AG10803 (cell line): ENCODE measurements at regions not wholly inside any gene's neighbourhood (a gene's known extent, or its start where the extent isn't known, plus 50 kb on each side); places are given as distances from the start of the nearest gene placed in this dataset.
"Not testable (repeated sequence)": the region's sequence is repeated elsewhere in the genome, so short reads cannot be mapped to it uniquely, and the experiment has no call there.

Experiments used
- DNase-seq: peaks from one replicate; pipeline ENCODE4 v3.0.0; 2010; ENCODE audit warnings: low read depth
- H3K4me3 ChIP-seq: 2 replicates; pipeline ENCODE4 v1.5.1; 2011; ENCODE audit warnings: mild to moderate bottlenecking, low read length, control low read depth
- CTCF ChIP-seq: conservative IDR thresholded peaks from 2 replicates; pipeline ENCODE4 v1.5.1; 2011; ENCODE audit warnings: mild to moderate bottlenecking, low read length, control low read depth, inconsistent platforms

GRCh38 chr10:123355748-123356481 is 201.7 kb downstream of the BUB3 start:
- TF ChIP-seq CTCF = no peak
- no peak for DNase-seq

GRCh38 chr10:123356799-123357198 is 202.6 kb downstream of the BUB3 start:
- H3K4me3 ChIP-seq = no peak overlapping the region
- TF ChIP-seq CTCF = no peak
- no peak for DNase-seq

More at GRCh38 chr10:123355748-123356481, 201.7 kb downstream of the BUB3 start:
- no peak overlapping the region for H3K4me3 ChIP-seq

DNA sequence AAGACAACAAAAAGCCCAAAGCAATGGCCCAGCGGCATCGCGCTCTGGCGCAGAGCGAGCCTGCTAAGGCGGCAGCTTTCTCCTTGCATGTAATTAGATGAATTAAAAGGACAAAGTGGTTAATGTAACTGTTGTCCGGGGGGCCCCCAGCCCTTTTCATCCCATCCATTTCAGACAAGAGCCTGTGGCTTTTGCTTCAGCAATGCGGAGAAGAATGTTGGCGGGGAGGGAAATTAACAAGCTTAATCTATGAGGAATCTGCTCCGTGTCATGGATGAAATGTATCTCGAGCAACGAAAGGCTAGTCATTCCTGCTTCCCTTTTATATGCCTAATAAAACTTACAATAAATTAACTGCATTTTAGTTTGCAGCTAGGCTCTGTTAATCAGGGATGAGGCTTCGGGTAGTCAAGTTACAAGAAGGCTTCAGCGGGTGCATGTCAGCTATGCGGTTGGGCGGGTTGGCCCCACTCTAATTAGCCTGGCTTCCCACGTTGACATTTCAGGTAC is 203.3 kb downstream of the BUB3 start:
- DNase-seq = no peak
- H3K4me3 ChIP-seq = no peak overlapping the region
- no peak for TF ChIP-seq CTCF

DNA sequence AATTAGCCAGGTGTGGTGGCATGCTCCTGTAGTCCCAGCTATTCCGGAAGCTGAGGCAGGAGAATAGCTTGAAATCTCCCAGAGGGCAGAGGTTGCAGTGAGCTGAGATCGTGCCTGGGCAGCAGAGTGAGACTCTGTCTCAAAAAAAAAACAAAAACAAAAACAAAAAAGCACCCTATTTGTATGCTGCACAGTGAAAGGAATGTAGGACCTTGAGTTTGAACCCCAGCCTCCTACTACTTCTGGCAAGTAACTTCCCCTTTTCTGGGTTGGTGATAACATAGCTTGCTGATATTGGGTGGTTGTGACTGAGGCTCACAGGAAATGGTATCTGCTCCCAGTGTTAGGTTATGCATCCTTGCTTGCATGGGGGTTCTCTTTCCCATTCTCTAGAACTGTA is 205.3 kb downstream of the BUB3 start:
- TF ChIP-seq CTCF = no peak
- H3K4me3 ChIP-seq = no peak overlapping the region
- no peak for DNase-seq

- no peak for DNase-seq
- no peak for TF ChIP-seq CTCF
- H3K4me3 ChIP-seq = no peak overlapping the region
Measured at GRCh38 chr10:123361832-123362231, 207.6 kb downstream of the BUB3 start.

DNA sequence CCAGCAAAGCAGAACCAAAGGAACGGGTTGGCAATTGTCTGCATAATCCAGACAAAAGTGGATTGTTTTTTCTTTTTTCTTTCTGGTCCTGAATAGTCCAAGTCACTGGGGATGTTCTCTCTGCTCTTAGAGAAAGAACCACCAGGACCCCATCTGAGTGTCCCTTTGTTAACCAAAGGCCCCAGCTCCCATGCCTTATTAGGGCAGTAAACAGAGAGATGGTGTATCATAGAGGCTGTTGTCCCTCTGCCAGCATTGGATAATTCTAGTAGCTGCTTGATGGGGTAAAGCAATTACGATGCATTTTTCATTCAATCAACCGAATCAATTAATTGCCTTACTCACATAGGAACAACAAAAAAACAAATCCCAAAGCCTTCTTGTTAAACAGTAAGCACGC is 213.0 kb downstream of the BUB3 start:
- no peak for TF ChIP-seq CTCF
- no peak overlapping the region for H3K4me3 ChIP-seq
- no peak for DNase-seq

- H3K4me3 ChIP-seq, DNase-seq: not testable (repeated sequence)
Measured at GRCh38 chr10:123371626-123372025, 217.4 kb downstream of the BUB3 start.
